WTC11 (cell line): ENCODE measurements at regions not wholly inside any gene's neighbourhood (a gene's known extent, or its start where the extent isn't known, plus 50 kb on each side); places are given as distances from the start of the nearest gene placed in this dataset.

Experiments used
- ATAC-seq: fragments of 200-7000 bp; cut with Tn5 transposase; 2 replicates; pipeline ENCODE4 v1.10.0; 2021; ENCODE audit warnings: mild to moderate bottlenecking, moderate library complexity
- CTCF ChIA-PET: fragments of 300-600 bp; sonication (Branson Sonifier 250); formaldehyde crosslinking; loops from one replicate; lab custom pipeline; 2021; ENCODE audit warnings: antibody characterized with exemption; lab: Charles Lee
- POLR2A ChIA-PET: fragments of 350-600 bp; sonication (Branson Sonifier 250); formaldehyde crosslinking; loops from one replicate; lab custom pipeline; 2021; ENCODE audit warnings: antibody characterized with exemption; lab: Charles Lee
- DNase-seq: peaks from one replicate; pipeline ENCODE4 v3.0.0; 2021; ENCODE audit warnings: low spot score
- H3K27ac Mint-ChIP-seq: 2 replicates; pipeline ENCODE4 v1.8.0; 2021; ENCODE audit warnings: mixed read lengths
- H3K27me3 Mint-ChIP-seq: 2 replicates; pipeline ENCODE4 v1.8.0; 2021; ENCODE audit warnings: low read depth, mild to moderate bottlenecking, moderate library complexity, mixed read lengths
- H3K36me3 Mint-ChIP-seq: 2 replicates; pipeline ENCODE4 v1.8.0; 2021; ENCODE audit warnings: mixed read lengths
- H3K4me1 Mint-ChIP-seq: 2 replicates; pipeline ENCODE4 v1.8.0; 2022; ENCODE audit warnings: mixed read lengths
- H3K4me3 Mint-ChIP-seq: 2 replicates; pipeline ENCODE4 v1.8.0; 2021; ENCODE audit warnings: mild to moderate bottlenecking, moderate library complexity, mixed read lengths
- H3K9me3 Mint-ChIP-seq: 2 replicates; pipeline ENCODE4 v1.8.0; 2021; ENCODE audit warnings: mixed read lengths
- CDX4 ChIP-seq: fragments of 250-450 bp; sonication (Bioruptor Pico); IDR thresholded peaks from 2 replicates; pipeline ENCODE4 v1.9.0; 2021; ENCODE audit warnings: moderate library complexity, mild to moderate bottlenecking, inconsistent platforms, borderline replicate concordance
- GRHL2 ChIP-seq: fragments of 250-450 bp; sonication (Bioruptor Pico); IDR thresholded peaks from 2 replicates; pipeline ENCODE4 v1.8.0; 2022; ENCODE audit warnings: mild to moderate bottlenecking, moderate library complexity; ENCODE audit not compliant: insufficient replicate concordance, severe bottlenecking
- GTF2I ChIP-seq: fragments of 250-450 bp; sonication (Bioruptor Pico); conservative IDR thresholded peaks from 2 replicates; pipeline ENCODE4 v1.4.0; 2021; ENCODE audit warnings: mild to moderate bottlenecking
- MLX ChIP-seq: sonication (generic); formaldehyde crosslinking; IDR thresholded peaks from 2 replicates; pipeline ENCODE4 v1.8.1; 2023; ENCODE audit warnings: mild to moderate bottlenecking, missing genetic modification reagents, moderate library complexity
- NFATC4 ChIP-seq: fragments of 250-450 bp; sonication (Bioruptor Pico); IDR thresholded peaks from 2 replicates; pipeline ENCODE4 v1.9.0; 2021; ENCODE audit warnings: mild to moderate bottlenecking
- NR1H2 ChIP-seq: sonication (generic); formaldehyde crosslinking; IDR thresholded peaks from 2 replicates; pipeline ENCODE4 v1.9.0; 2021; ENCODE audit warnings: mild to moderate bottlenecking, moderate library complexity, missing genetic modification reagents
- PRDM15 ChIP-seq: sonication (generic); formaldehyde crosslinking; IDR thresholded peaks from 2 replicates; pipeline ENCODE4 v1.8.0; 2022; ENCODE audit warnings: missing genetic modification reagents
- PRRX2 ChIP-seq: fragments of 250-450 bp; sonication (Bioruptor Pico); IDR thresholded peaks from 2 replicates; pipeline ENCODE4 v1.8.0; 2021; ENCODE audit warnings: mild to moderate bottlenecking
- TCF7 ChIP-seq: sonication (generic); formaldehyde crosslinking; IDR thresholded peaks from 2 replicates; pipeline ENCODE4 v1.8.0; 2022; ENCODE audit warnings: mild to moderate bottlenecking, low read depth, missing genetic modification reagents, moderate library complexity
- TP53 ChIP-seq: sonication (generic); formaldehyde crosslinking; IDR thresholded peaks from 2 replicates; pipeline ENCODE4 v1.8.1; 2023; ENCODE audit warnings: mild to moderate bottlenecking, missing genetic modification reagents
- USF1 ChIP-seq: sonication (generic); formaldehyde crosslinking; IDR thresholded peaks from 2 replicates; pipeline ENCODE4 v1.8.0; 2022; ENCODE audit warnings: mild to moderate bottlenecking, missing genetic modification reagents
- USF2 ChIP-seq: sonication (generic); formaldehyde crosslinking; IDR thresholded peaks from 2 replicates; pipeline ENCODE4 v1.8.1; 2023; ENCODE audit warnings: mild to moderate bottlenecking, missing genetic modification reagents, moderate library complexity
- ZBTB21 ChIP-seq: sonication (generic); formaldehyde crosslinking; IDR thresholded peaks from 2 replicates; pipeline ENCODE4 v1.8.1; 2023; ENCODE audit warnings: mild to moderate bottlenecking, missing genetic modification reagents, borderline replicate concordance
- ZNF232 ChIP-seq: sonication (generic); formaldehyde crosslinking; IDR thresholded peaks from 2 replicates; pipeline ENCODE4 v1.8.0; 2022; ENCODE audit warnings: mild to moderate bottlenecking, missing genetic modification reagents
- ZSCAN18 ChIP-seq: fragments of 250-450 bp; sonication (Bioruptor Pico); IDR thresholded peaks from 2 replicates; pipeline ENCODE4 v2.1.2; 2022; ENCODE audit warnings: mild to moderate bottlenecking, moderate library complexity
- TF ChIP-seq, protein P1 (sequence below): sonication (generic); formaldehyde crosslinking; conservative IDR thresholded peaks from 2 replicates; pipeline ENCODE4 v1.8.1; 2022; ENCODE audit warnings: mild to moderate bottlenecking, missing genetic modification reagents

- Mint-ChIP-seq H3K27ac (no peak overlapping the region), H3K4me1 (peaks cover 19% of the 10 kb centered on the region), H3K9me3 (peaks cover 15% of the 10 kb centered on the region), H3K36me3 (peaks cover 10% of the 10 kb centered on the region), H3K4me3 (no peak overlapping the region), H3K27me3 (peaks cover 3% of the 10 kb centered on the region; the same call in 1 of the 2 replicates)
- ChIA-PET CTCF (interaction anchor here (0.5 kb wide), 1 partner anchor 176 kb away, joined by 3 read pairs; no protein-coding TSS in a partner anchor), POLR2A (no interaction called here)
- ATAC-seq = peak; percentile 55
- DNase-seq = no peak
- TF ChIP-seq ZNF232 (CRISPR knock-in tag) (no peak), PRRX2 (CRISPR knock-in tag) (no peak), TCF7 (CRISPR knock-in tag) (no peak), TP53 (CRISPR knock-in tag) (no peak), CDX4 (CRISPR knock-in tag) (no peak), GRHL2 (no peak), NR1H2 (CRISPR knock-in tag) (no peak), PRDM15 (CRISPR knock-in tag) (no peak), GTF2I (CRISPR knock-in tag) (no peak), ZBTB21 (CRISPR knock-in tag) (no peak)
- TF ChIP-seq, protein P1, sequence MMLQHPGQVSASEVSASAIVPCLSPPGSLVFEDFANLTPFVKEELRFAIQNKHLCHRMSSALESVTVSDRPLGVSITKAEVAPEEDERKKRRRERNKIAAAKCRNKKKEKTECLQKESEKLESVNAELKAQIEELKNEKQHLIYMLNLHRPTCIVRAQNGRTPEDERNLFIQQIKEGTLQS (CRISPR knock-in tag) = no peak
Measured at GRCh38 chr6:6946206-6947155, 161.3 kb upstream of the RREB1 start.

DNA sequence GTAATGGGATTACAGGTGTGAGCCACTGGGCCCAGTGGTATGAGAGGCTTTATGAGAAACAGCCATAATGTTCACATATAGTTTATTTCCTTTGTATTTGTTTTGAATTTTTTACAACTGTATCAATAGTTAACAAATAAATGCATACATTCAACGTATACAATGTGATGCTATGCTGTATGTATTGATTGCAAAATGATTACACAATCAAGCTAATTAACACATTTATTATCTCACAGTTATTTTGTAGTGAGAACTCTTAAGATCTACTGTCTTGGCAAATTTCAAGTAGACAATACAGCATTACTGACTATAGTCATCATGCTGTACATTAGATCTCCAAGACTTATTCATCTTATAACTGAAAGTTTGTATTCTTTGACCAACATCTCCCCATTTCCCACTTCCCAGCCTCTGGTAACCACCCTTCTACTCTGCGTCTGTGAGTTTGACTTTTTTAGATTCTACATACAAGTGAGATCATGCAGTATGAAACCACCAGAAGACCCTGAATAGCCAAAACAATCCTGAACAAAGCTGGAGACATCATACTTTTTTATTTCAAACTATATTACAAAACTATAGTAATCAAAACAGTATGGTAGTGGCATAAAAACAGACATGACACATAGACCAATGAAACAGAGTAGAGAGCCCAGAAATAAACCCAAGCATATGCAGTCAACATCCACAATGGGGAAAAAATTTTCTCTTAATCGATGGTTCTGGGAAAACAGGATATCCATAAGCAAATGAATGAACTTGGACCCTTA, 157.2 kb upstream of the RREB1 start:
- H3K27me3 Mint-ChIP-seq = peaks cover 3% of the 10 kb centered on the region; the same call in 1 of the 2 replicates
- peaks cover 17% of the 10 kb centered on the region for H3K36me3 Mint-ChIP-seq
- ATAC-seq (no peak), DNase-seq (no peak)
- H3K27ac Mint-ChIP-seq = no peak overlapping the region
- POLR2A ChIA-PET = no interaction called here
- peaks cover 28% of the 10 kb centered on the region for H3K9me3 Mint-ChIP-seq
- H3K4me1 Mint-ChIP-seq = peaks cover 11% of the 10 kb centered on the region
- CTCF ChIA-PET = no interaction called here
- H3K4me3 Mint-ChIP-seq = no peak overlapping the region
- TF ChIP-seq USF2 (CRISPR knock-in tag) = no peak
- TF ChIP-seq GTF2I (CRISPR knock-in tag) = 0 out of 2 replicates have a peak, but pooled peaks have one; percentile 50

DNA sequence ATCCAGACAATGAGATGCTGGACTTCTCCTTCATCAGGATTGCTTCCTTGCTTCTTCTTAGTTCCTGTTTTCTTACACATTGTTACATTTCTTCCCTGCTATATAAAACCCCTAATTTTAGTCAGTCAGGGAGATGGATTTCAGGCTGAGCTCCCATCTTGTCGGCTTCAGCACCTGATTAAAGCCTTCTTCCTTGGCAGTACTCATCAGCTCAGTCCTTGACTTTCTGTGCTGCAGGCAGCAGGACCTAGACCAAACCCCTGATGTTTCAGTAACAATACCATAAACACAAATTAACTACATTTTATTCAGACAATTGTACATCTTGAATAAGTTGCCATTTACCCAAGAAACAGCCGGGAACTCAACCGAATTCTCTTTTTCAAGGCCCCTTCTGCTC, 156.4 kb upstream of the RREB1 start:
- H3K36me3 Mint-ChIP-seq = peaks cover 17% of the 10 kb centered on the region
- ATAC-seq = no peak
- H3K27me3 Mint-ChIP-seq = peaks cover 3% of the 10 kb centered on the region; the same call in 1 of the 2 replicates
- peaks cover 28% of the 10 kb centered on the region for H3K9me3 Mint-ChIP-seq
- no peak overlapping the region for H3K4me3 Mint-ChIP-seq
- ChIA-PET CTCF (no interaction called here), POLR2A (no interaction called here)
- DNase-seq = no peak
- H3K4me1 Mint-ChIP-seq = peaks cover 9% of the 10 kb centered on the region
- no peak overlapping the region for H3K27ac Mint-ChIP-seq
- TF ChIP-seq ZSCAN18 (CRISPR knock-in tag) (no peak), NFATC4 (CRISPR knock-in tag) (no peak), USF1 (CRISPR knock-in tag) (no peak), MLX (CRISPR knock-in tag) (no peak), TCF7 (CRISPR knock-in tag) (no peak)
